Trophoblast cell (in vitro differentiated cells and primary cell): ENCODE measurements at regions not wholly inside any gene's neighbourhood (a gene's known extent, or its start where the extent isn't known, plus 50 kb on each side); places are given as distances from the start of the nearest gene placed in this dataset.

ENCODE experiments used
- DNase-seq, 2 donors: peaks; one replicate each; pipeline ENCODE4 v3.0.0-alpha.2; 2016
- H2AFZ ChIP-seq: 2 replicates; pipeline ENCODE4 v1.6.1; 2013; ENCODE audit warnings: low read length, moderate library complexity, mild to moderate bottlenecking; ENCODE audit not compliant: insufficient read depth, poor library complexity
- H2AK5ac ChIP-seq: 2 replicates; pipeline ENCODE4 v1.6.1; 2013; ENCODE audit warnings: mild to moderate bottlenecking, low read length
- H2BK120ac ChIP-seq: 2 replicates; pipeline ENCODE4 v1.6.1; 2013; ENCODE audit warnings: low read length, mild to moderate bottlenecking, moderate library complexity; ENCODE audit not compliant: insufficient read depth, poor library complexity
- H2BK12ac ChIP-seq: 2 replicates; pipeline ENCODE4 v1.6.1; 2013; ENCODE audit warnings: mild to moderate bottlenecking, low read length, moderate library complexity
- H2BK5ac ChIP-seq: 2 replicates; pipeline ENCODE4 v1.6.1; 2013; ENCODE audit warnings: low read length, low read depth, moderate library complexity, mild to moderate bottlenecking; ENCODE audit not compliant: poor library complexity
- H3K14ac ChIP-seq: 2 replicates; pipeline ENCODE4 v1.6.1; 2013; ENCODE audit warnings: mild to moderate bottlenecking, low read length
- H3K18ac ChIP-seq: 2 replicates; pipeline ENCODE4 v1.6.1; 2013; ENCODE audit warnings: mild to moderate bottlenecking, low read length
- H3K23ac ChIP-seq: 2 replicates; pipeline ENCODE4 v1.6.1; 2013; ENCODE audit warnings: low read length
- H3K27ac ChIP-seq: 2 replicates; pipeline ENCODE4 v1.5.1; 2013; ENCODE audit warnings: low read depth, mild to moderate bottlenecking, inconsistent platforms, low read length, moderate library complexity
- H3K27me3 ChIP-seq: 2 replicates; pipeline ENCODE4 v1.6.1; 2013; ENCODE audit warnings: inconsistent platforms, mild to moderate bottlenecking, low read length, moderate library complexity; ENCODE audit not compliant: insufficient read depth
- H3K36me3 ChIP-seq, 2 experiments: 1 replicate in 1 of 2; 2 replicates in 1 of 2; pipeline ENCODE4 v1.6.1; 2013; ENCODE audit warnings: low read length in 2 of 2, mild to moderate bottlenecking in 2 of 2, moderate library complexity in 1 of 2; ENCODE audit not compliant: insufficient read depth in 2 of 2, control insufficient read depth in 1 of 2
- H3K4ac ChIP-seq: 2 replicates; pipeline ENCODE4 v1.6.1; 2013; ENCODE audit warnings: low read depth, mild to moderate bottlenecking, low read length, moderate library complexity
- H3K4me1 ChIP-seq, 2 experiments: 1 replicate in 1 of 2; 2 replicates in 1 of 2; pipeline ENCODE4 v1.6.1; 2013; ENCODE audit warnings: low read length in 2 of 2, mild to moderate bottlenecking in 2 of 2, moderate library complexity in 1 of 2; ENCODE audit not compliant: insufficient read depth in 2 of 2, control insufficient read depth in 1 of 2
- H3K4me2 ChIP-seq: 2 replicates; pipeline ENCODE4 v1.6.1; 2013; ENCODE audit warnings: inconsistent platforms, mild to moderate bottlenecking, low read length, moderate library complexity
- H3K4me3 ChIP-seq: 2 replicates; pipeline ENCODE4 v1.5.1; 2013; ENCODE audit warnings: mild to moderate bottlenecking, low read depth, low read length, inconsistent platforms
- H3K79me1 ChIP-seq: one replicate; pipeline ENCODE4 v1.6.1; 2013; ENCODE audit warnings: low read length
- H3K79me2 ChIP-seq: 2 replicates; pipeline ENCODE4 v1.6.1; 2013; ENCODE audit warnings: low read length, mild to moderate bottlenecking; ENCODE audit not compliant: control insufficient read depth, insufficient read depth, poor library complexity
- H3K9ac ChIP-seq: 2 replicates; pipeline ENCODE4 v1.6.1; 2013; ENCODE audit warnings: mild to moderate bottlenecking, low read length
- H3K9me3 ChIP-seq: 2 replicates; pipeline ENCODE4 v1.6.1; 2013; ENCODE audit warnings: low read depth, mild to moderate bottlenecking, control low read depth, inconsistent platforms, low read length; ENCODE audit not compliant: insufficient read depth
- H4K12ac ChIP-seq: 2 replicates; pipeline ENCODE4 v1.6.1; 2013; ENCODE audit warnings: low read depth, mild to moderate bottlenecking, low read length, moderate library complexity
- H4K8ac ChIP-seq: 2 replicates; pipeline ENCODE4 v1.6.1; 2013; ENCODE audit warnings: low read depth, mild to moderate bottlenecking, low read length, moderate library complexity
- H4K91ac ChIP-seq: one replicate; pipeline ENCODE4 v1.6.1; 2013; ENCODE audit warnings: low read depth, mild to moderate bottlenecking, low read length, moderate library complexity
- WGBS: extraction: QIAGEN DNeasy Blood & Tissue Kit; methylation state at CpG from one replicate; pipeline ENCODE4 v1.1.7; 2013; ENCODE audit warnings: missing lambda C conversion rate; ENCODE audit not compliant: insufficient read length, insufficient coverage; ENCODE audit errors: extremely low coverage; 5-methylcytosine and 5-hydroxymethylcytosine counted together

- Histone ChIP-seq H3K9me3 (no peaks in the 10 kb centered on the region), H2BK5ac (no peak overlapping the region), H3K4ac (no peak overlapping the region), H3K27ac (peak overlapping the region; percentile 72), H4K91ac (no peak overlapping the region), H3K4me1 (no peaks in the 10 kb centered on the region), H2AFZ (no peak overlapping the region), H3K79me2 (no peaks in the 10 kb centered on the region), H3K4me2 (no peak overlapping the region), H3K79me1 (peaks cover 8% of the 10 kb centered on the region), H2BK120ac (no peak overlapping the region), H4K8ac (no peak overlapping the region), H3K4me3 (no peak overlapping the region), H4K12ac (no peak overlapping the region), H3K36me3 (no peaks in the 10 kb centered on the region), H3K23ac (no peak overlapping the region), H3K18ac (no peak overlapping the region), H2BK12ac (no peak overlapping the region), H3K27me3 (no peaks in the 10 kb centered on the region), H3K9ac (no peak overlapping the region), H3K14ac (no peak overlapping the region), H2AK5ac (no peak overlapping the region)
- no CpG with 5 or more reads among the region's 2 CpGs for whole genome bisulfite sequencing
- peak; percentile 4 to 63 for DNase-seq
These were observed 495.2 kb downstream of the PDGFC start for GRCh38 chr4:156476359-156476758.

GRCh38 chr4:156475322-156475721 lies 496.3 kb downstream of the PDGFC start:
- H2AFZ ChIP-seq = no peak overlapping the region
- no peak overlapping the region for H3K14ac ChIP-seq
- no peak overlapping the region for H3K4me2 ChIP-seq
- H3K36me3 ChIP-seq = no peaks in the 10 kb centered on the region
- no peak overlapping the region for H3K9ac ChIP-seq
- H2AK5ac ChIP-seq = no peak overlapping the region
- H2BK12ac ChIP-seq = no peak overlapping the region
- no peak overlapping the region for H3K18ac ChIP-seq
- H3K23ac ChIP-seq = no peak overlapping the region
- no peak overlapping the region for H3K4me3 ChIP-seq
- H3K4me1 ChIP-seq = peaks cover 0 to 3% of the 10 kb centered on the region in 2 experiments
- no peak overlapping the region for H2BK5ac ChIP-seq
- H3K79me1 ChIP-seq = peaks cover 8% of the 10 kb centered on the region
- H3K27ac ChIP-seq = no peak overlapping the region
- H3K4ac ChIP-seq = no peak overlapping the region
- no peaks in the 10 kb centered on the region for H3K9me3 ChIP-seq
- no peak overlapping the region for H4K8ac ChIP-seq
- no peak overlapping the region for H4K91ac ChIP-seq
- no peaks in the 10 kb centered on the region for H3K79me2 ChIP-seq
- no peak overlapping the region for H2BK120ac ChIP-seq
- no peak overlapping the region for H4K12ac ChIP-seq
- no peaks in the 10 kb centered on the region for H3K27me3 ChIP-seq
- DNase-seq = peak; percentile 2 to 51

- no peak overlapping the region for H3K4me3 ChIP-seq
- H4K91ac ChIP-seq = no peak overlapping the region
- H3K9me3 ChIP-seq = no peaks in the 10 kb centered on the region
- no peak overlapping the region for H3K14ac ChIP-seq
- no peak overlapping the region for H2BK120ac ChIP-seq
- no peaks in the 10 kb centered on the region for H3K36me3 ChIP-seq
- H3K79me2 ChIP-seq = no peaks in the 10 kb centered on the region
- no peak overlapping the region for H3K4me2 ChIP-seq
- H3K9ac ChIP-seq = no peak overlapping the region
- no peak overlapping the region for H2BK5ac ChIP-seq
- H4K8ac ChIP-seq = no peak overlapping the region
- no peak overlapping the region for H3K27ac ChIP-seq
- no peak overlapping the region for H3K23ac ChIP-seq
- H3K27me3 ChIP-seq = no peaks in the 10 kb centered on the region
- H3K4ac ChIP-seq = no peak overlapping the region
- no peak overlapping the region for H4K12ac ChIP-seq
- H3K4me1 ChIP-seq = peaks cover 0 to 3% of the 10 kb centered on the region in 2 experiments
- H2BK12ac ChIP-seq = no peak overlapping the region
- no peak overlapping the region for H2AFZ ChIP-seq
- H2AK5ac ChIP-seq = no peak overlapping the region
- no CpG with 5 or more reads among the region's 3 CpGs for WGBS
- no peak for DNase-seq
- peaks cover 8% of the 10 kb centered on the region for H3K79me1 ChIP-seq
- no peak overlapping the region for H3K18ac ChIP-seq
These were observed 498.4 kb downstream of the PDGFC start for GRCh38 chr4:156473151-156473550.

GRCh38 chr4:156472624-156473023 lies 499.0 kb downstream of the PDGFC start:
- Histone ChIP-seq H4K12ac (no peak overlapping the region), H3K4me3 (no peak overlapping the region), H2BK12ac (no peak overlapping the region), H3K23ac (no peak overlapping the region), H3K14ac (no peak overlapping the region), H3K36me3 (no peaks in the 10 kb centered on the region), H2BK120ac (no peak overlapping the region), H4K8ac (no peak overlapping the region), H3K18ac (no peak overlapping the region), H4K91ac (no peak overlapping the region), H3K4ac (no peak overlapping the region), H3K4me2 (no peak overlapping the region), H3K9me3 (no peaks in the 10 kb centered on the region), H3K27me3 (no peaks in the 10 kb centered on the region), H3K4me1 (peaks cover 0 to 3% of the 10 kb centered on the region in 2 experiments), H3K9ac (no peak overlapping the region), H3K79me2 (no peaks in the 10 kb centered on the region), H3K79me1 (peaks cover 8% of the 10 kb centered on the region), H3K27ac (no peak overlapping the region), H2AK5ac (no peak overlapping the region), H2AFZ (no peak overlapping the region), H2BK5ac (no peak overlapping the region)
- no CpG with 5 or more reads among the region's 1 CpG for WGBS
- no peak for DNase-seq
